ENCODE measurements at regions not wholly inside any gene's neighbourhood (a gene's known extent, or its start where the extent isn't known, plus 50 kb on each side); places are given as distances from the start of the nearest gene placed in this dataset.

- H3K36me3 ChIP-seq (ENCODE audit: control insufficient read depth in 2 of 2, extremely low read depth in 1 of 2, insufficient read depth in 2 of 2, low read length in 2 of 2): no peaks in the 10 kb centered on the region
- H3K9ac ChIP-seq (ENCODE audit: control insufficient read depth, extremely low read depth, insufficient read depth, low read length): no peak overlapping the region
- H3K9me3 ChIP-seq (ENCODE audit: control insufficient read depth, low read depth, low read length): no peaks in the 10 kb centered on the region
- H4K20me1 ChIP-seq (ENCODE audit: control insufficient read depth, extremely low read depth, insufficient read depth, low read length): no peaks in the 10 kb centered on the region
- no peak overlapping the region for H3K27ac ChIP-seq (ENCODE audit: control insufficient read depth, insufficient read depth, low read length)
- no peak for FAIRE-seq
- H3K27me3 ChIP-seq (ENCODE audit: control insufficient read depth, extremely low read depth, insufficient read depth, low read length): no peaks in the 10 kb centered on the region
- DNase-seq (ENCODE audit: low read depth, low spot score): no peak
- no peak overlapping the region for H2AFZ ChIP-seq (ENCODE audit: control insufficient read depth, low read length)
- dilution Hi-C loops (cut with MboI; ENCODE audit: extremely low pct_ligation_motif_present, low sequenced_read_pairs): no loop called here
- no peaks in the 10 kb centered on the region for H3K4me1 ChIP-seq (ENCODE audit: control insufficient read depth, extremely low read depth, insufficient read depth, low read length)
- H3K4me3 ChIP-seq (ENCODE audit: control insufficient read depth in 2 of 3, extremely low read depth in 1 of 3, insufficient read depth in 2 of 3, low read depth in 1 of 3, low read length in 3 of 3): no peak overlapping the region
- TF ChIP-seq CTCF (optimal IDR thresholded peaks at IDR 0.05 in 1 of 3, IDR thresholded peaks at IDR 0.05 in 1 of 3, conservative IDR thresholded peaks at IDR 0.05 in 1 of 3; ENCODE audit: extremely low read depth in 1 of 3, insufficient read depth in 2 of 3, low read length in 3 of 3): no peak
- TF ChIP-seq EZH2 (IDR thresholded peaks at IDR 0.05; ENCODE audit: low read length): no peak
- no peak overlapping the region for H3K4me2 ChIP-seq (ENCODE audit: control insufficient read depth, extremely low read depth, insufficient read depth, low read depth, low read length)
- no peaks in the 10 kb centered on the region for H3K79me2 ChIP-seq (ENCODE audit: control insufficient read depth, insufficient read depth, low read length)
- H3K9me1 ChIP-seq (ENCODE audit: control insufficient read depth, extremely low read depth, insufficient read depth, low read length): no peaks in the 10 kb centered on the region
Observed at GRCh38 chr2:163949693-163950092, 213.9 kb upstream of the FIGN start.

- H3K9me1 ChIP-seq (ENCODE audit: control insufficient read depth, extremely low read depth, insufficient read depth, low read length): no peaks in the 10 kb centered on the region
- no peaks in the 10 kb centered on the region for H3K9me3 ChIP-seq (ENCODE audit: control insufficient read depth, low read depth, low read length)
- H3K9ac ChIP-seq (ENCODE audit: control insufficient read depth, extremely low read depth, insufficient read depth, low read length): no peak overlapping the region
- no peaks in the 10 kb centered on the region for H3K4me1 ChIP-seq (ENCODE audit: control insufficient read depth, extremely low read depth, insufficient read depth, low read length)
- dilution Hi-C loops (cut with MboI; ENCODE audit: extremely low pct_ligation_motif_present, low sequenced_read_pairs): no loop called here
- no peaks in the 10 kb centered on the region for H4K20me1 ChIP-seq (ENCODE audit: control insufficient read depth, extremely low read depth, insufficient read depth, low read length)
- no peak overlapping the region for H2AFZ ChIP-seq (ENCODE audit: control insufficient read depth, low read length)
- FAIRE-seq (no peak), DNase-seq (ENCODE audit: low read depth, low spot score) (no peak)
- H3K27me3 ChIP-seq (ENCODE audit: control insufficient read depth, extremely low read depth, insufficient read depth, low read length): no peaks in the 10 kb centered on the region
- TF ChIP-seq CTCF (optimal IDR thresholded peaks at IDR 0.05 in 1 of 3, IDR thresholded peaks at IDR 0.05 in 1 of 3, conservative IDR thresholded peaks at IDR 0.05 in 1 of 3; ENCODE audit: extremely low read depth in 1 of 3, insufficient read depth in 2 of 3, low read length in 3 of 3) (no peak), EZH2 (IDR thresholded peaks at IDR 0.05; ENCODE audit: low read length) (no peak)
- no peaks in the 10 kb centered on the region for H3K36me3 ChIP-seq (ENCODE audit: control insufficient read depth in 2 of 2, extremely low read depth in 1 of 2, insufficient read depth in 2 of 2, low read length in 2 of 2)
- H3K79me2 ChIP-seq (ENCODE audit: control insufficient read depth, insufficient read depth, low read length): no peaks in the 10 kb centered on the region
- H3K4me2 ChIP-seq (ENCODE audit: control insufficient read depth, extremely low read depth, insufficient read depth, low read depth, low read length): no peak overlapping the region
- H3K27ac ChIP-seq (ENCODE audit: control insufficient read depth, insufficient read depth, low read length): no peak overlapping the region
- no peak overlapping the region for H3K4me3 ChIP-seq (ENCODE audit: control insufficient read depth in 2 of 3, extremely low read depth in 1 of 3, insufficient read depth in 2 of 3, low read depth in 1 of 3, low read length in 3 of 3)
Observed at GRCh38 chr2:163944347-163944737, 208.5 kb upstream of the FIGN start.
